Stimulated activated CD8-positive, alpha-beta memory T cell treated with anti-CD3 and anti-CD28 coated beads, Interleukin-7, amount 100 ng/mL, for 24 hours (primary cell): ENCODE measurements at regions not wholly inside any gene's neighbourhood (a gene's known extent, or its start where the extent isn't known, plus 50 kb on each side); places are given as distances from the start of the nearest gene placed in this dataset.

Experiments
- DNase-seq: peaks from one replicate; pipeline ENCODE4 v3.0.0-alpha.2; 2020; ENCODE audit warnings: low read depth

DNA sequence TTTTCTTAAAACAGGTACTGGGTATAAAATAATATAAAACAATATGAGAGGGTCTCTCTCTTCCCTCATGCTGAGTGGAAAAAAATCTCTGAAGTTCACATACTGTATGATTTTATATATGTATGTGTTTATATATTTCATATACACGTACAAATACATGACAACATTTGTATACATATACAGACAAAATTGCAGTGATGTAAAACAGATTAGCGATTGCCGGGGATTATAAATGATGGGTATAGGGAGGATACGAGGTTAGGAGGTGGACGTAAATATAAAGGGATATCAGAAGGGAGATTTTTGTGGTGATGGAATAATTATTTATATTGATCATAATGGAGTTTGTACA is 194.8 kb upstream of the PRSS16 start:
- no peak for DNase-seq

GRCh38 chr6:27053738-27054137 is 193.8 kb upstream of the PRSS16 start:
- DNase-seq, result no peak

DNA sequence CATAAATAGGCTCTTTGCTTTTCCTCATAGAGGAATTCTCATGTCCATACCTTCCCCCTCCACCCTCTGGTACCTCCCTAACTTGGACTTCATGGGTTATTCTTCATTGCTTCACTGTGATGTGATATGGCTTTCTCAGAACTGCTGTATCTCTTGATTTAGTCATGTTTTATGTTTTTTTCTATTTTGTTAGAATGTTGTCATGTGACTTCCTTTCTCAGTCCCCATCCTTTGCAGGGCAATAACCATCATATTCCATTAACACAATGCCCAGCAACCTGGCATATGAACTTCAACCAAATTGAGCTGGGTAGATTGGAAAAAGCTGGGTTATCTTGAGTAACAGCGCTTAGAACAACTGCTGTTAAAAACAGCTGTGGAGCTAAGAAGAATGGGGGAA is 190.9 kb upstream of the PRSS16 start:
- DNase-seq, result no peak

- DNase-seq, result no peak
Measured at GRCh38 chr6:27059621-27060425, 187.7 kb upstream of the PRSS16 start.

GRCh38 chr6:27061235-27061993 is 186.1 kb upstream of the PRSS16 start:
- DNase-seq, result no peak

DNA sequence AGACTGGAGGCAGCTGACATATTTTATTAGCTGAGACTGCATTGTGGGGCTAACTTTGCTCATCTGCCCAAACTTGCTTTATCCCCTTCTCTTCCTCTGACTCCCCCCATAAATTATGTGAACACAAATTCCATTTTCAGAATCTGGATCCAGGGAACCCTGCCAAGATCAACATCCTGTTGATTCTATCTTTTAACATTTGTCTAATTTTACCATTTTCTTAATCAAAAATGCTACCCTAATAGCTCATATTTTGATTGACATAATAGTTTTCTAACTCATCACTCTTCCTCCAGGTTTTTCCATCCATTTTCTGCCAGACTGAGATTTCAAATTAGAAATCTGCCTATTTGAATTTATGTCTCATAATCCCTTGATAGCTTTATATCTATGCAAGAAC is 184.7 kb upstream of the PRSS16 start:
- DNase-seq, result no peak

DNA sequence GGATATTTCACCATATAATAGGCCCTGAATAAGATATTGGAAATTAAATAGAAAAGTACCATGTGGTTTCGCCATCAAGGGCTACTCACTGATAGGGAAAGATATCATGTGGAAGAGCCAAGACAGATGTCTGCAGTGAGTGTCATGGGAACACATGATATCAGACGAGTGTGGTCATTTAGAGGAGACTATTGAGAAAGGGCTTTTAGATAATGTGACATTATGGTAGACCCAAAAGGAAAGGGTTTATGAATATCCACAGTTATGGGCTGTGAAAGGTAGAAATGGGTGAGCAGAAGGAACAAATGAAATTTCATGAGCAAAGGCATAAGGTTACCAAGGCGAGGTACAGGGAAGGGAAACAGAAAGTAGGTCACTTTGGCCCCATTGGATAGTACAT is 182.3 kb upstream of the PRSS16 start:
- no peak for DNase-seq

- DNase-seq, result no peak
Measured at GRCh38 chr6:27066381-27066780, 181.1 kb upstream of the PRSS16 start.

DNA sequence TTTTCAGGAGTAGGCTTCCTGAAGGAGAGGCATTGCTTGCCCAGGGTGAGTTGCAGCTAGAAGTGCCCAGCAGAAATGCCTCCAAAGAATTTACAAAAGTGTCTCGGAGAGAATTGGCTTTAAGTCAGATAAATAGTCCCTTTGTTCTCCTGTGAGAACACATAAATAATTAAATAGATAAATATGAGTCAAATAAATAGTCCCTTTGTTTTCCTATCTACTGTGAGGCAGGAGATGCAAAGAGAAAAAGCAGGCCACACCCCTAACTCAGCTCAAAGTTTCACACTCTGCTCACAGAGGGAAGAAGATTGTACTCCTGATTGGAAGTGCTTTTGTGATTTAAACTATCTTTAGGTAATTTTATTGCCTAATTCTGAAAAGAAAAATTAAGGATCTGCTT is 180.7 kb upstream of the PRSS16 start:
- DNase-seq, result no peak

- no peak for DNase-seq
Measured at GRCh38 chr6:27073441-27073840, 174.1 kb upstream of the PRSS16 start.

GRCh38 chr6:27076116-27076515 is 171.4 kb upstream of the PRSS16 start:
- no peak for DNase-seq

DNA sequence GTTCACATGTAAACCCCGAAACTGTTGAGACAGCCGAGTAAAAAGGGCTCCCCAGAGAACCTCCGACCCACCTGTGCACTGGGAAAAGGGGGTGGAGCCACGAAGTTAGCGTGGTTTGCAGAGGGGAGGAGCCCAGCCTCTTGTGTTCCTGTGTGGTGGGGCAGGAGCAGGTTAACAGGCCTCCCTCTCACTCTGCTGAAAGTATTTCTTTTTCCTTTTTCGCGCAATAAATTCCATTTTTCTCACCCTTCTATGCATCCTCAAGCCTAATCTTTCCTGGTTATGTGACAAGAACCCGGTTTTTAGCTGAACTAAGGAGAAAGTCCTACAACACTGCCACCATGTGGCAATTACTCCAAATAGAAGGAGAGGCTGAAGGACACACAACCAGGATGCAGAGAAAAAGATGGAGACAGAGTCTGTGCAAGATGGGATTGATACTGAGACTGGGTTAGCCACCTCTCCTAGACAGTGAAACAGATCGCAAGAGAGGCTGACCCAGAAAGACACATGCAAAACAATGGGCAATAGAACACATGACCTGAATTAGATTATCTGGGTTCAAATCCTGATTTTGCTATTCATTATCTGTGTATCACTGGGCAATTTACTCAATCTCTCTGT is 168.7 kb upstream of the PRSS16 start:
- no peak for DNase-seq

DNA sequence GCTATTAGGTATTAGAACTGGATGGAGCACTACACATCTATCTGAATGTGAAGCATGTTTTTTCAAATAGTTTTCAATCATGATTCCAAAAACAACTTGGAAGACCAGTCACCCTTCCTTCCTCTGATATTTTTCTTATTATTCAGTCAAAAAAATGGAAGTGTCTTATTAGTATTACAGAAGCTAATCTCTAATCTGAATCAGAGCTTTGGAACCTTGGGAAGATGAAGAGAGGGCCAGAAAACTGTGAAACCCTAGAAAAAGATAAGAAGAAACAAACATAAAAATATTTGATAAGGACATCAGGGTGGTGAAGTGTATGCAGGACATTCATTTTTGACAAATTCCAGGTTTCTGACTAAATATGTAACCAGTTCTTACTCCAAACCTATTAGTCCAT is 166.3 kb upstream of the PRSS16 start:
- DNase-seq, result no peak

- DNase-seq, result no peak
Measured at GRCh38 chr6:27081931-27082330, 165.6 kb upstream of the PRSS16 start.

DNA sequence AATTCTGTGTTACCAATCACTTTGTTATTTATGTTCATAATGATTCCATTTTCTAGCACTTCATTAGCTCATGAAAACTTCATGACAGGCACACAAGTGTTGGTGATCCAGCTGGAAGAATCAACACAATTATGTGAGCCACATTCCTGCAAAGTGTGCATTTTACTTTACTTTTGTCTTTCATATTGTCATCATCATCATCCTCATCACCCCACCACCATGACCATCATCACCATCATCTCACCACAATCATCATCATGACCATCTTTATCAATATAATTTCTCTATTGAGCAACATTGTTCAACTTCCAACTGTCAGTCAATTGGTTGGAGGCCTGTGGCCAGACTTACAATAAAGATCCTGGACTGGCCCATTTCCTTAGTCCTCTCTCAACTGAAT is 159.4 kb upstream of the PRSS16 start:
- DNase-seq, result no peak

GRCh38 chr6:27091661-27092315 is 155.7 kb upstream of the PRSS16 start:
- peak; percentile 29 for DNase-seq

- no peak for DNase-seq
Measured at GRCh38 chr6:27092316-27092692, 155.2 kb upstream of the PRSS16 start.

GRCh38 chr6:27095914-27096313 is 151.6 kb upstream of the PRSS16 start:
- no peak for DNase-seq

DNA sequence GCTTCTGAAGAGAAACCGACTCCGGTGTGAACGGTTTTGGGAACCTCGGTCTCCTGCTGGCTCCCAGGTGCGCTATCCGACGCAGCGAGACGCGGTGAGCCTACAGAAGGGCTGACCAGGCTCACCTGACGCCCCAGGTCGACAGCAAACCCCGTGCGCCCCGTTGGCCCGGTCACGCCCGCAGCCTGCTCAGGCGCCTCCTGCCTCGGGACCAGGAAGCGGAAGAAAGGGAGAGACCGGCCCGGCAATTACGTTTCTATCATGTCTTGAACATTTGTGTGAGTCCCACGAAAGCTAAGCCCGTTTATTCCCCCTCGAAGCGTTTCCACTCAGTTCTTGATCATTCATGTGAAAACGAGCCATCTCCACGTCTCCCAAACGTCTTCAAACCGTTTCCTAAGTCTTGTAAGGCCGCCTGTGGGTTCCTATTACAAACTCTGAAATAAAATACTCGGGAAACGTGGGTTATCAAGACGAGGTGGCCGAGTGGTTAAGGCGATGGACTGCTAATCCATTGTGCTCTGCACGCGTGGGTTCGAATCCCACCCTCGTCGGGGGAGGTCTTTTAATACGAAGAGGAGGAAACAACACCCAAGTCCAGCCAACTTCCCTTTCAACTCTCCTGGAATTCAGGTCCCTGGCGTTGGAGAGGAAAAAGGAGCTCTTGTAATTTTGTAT is 150.5 kb upstream of the PRSS16 start:
- peak; percentile 35 for DNase-seq

GRCh38 chr6:27098956-27099355 is 148.5 kb upstream of the PRSS16 start:
- no peak for DNase-seq

DNA sequence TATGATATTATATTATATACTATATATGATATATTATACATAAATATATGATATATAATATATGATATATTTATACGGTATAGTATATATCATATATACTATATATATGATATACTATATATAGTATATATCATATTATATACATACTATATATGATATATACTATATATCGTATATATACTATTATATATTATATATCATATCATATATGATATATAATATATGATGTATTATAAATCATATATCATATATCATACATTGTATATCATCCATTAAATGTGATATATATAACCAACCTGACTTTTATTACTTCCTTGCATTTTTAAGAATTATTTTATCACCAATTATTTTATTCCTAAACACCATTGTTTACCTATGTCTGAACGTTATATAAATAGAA is 146.6 kb upstream of the PRSS16 start:
- DNase-seq, result no peak

DNA sequence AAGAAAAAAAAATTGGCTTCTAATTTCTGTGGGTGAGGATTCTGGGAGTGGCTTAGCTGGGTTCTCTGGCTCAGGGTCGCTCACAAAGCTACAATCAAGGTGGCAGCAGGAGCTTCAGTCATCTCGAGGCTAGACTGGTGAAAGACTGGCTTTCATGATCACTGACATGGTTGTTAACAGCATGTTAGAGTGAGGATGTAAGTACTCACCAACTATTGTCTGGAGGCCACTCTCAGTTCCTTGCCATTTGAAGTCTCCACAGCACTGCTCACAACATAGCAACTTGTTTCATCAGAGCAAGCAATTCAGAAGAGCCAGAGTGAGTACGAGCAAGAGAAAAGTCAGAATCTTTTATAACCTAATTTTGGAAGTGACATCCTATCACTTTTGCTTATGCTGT is 145.7 kb upstream of the PRSS16 start:
- DNase-seq, result no peak
